NCI-H2107 treated with DMSO at 0.1 percent for 48 hours (cell line): ENCODE measurements at regions not wholly inside any gene's neighbourhood (a gene's known extent, or its start where the extent isn't known, plus 50 kb on each side); places are given as distances from the start of the nearest gene placed in this dataset.
"Not testable (repeated sequence)": the region's sequence is repeated elsewhere in the genome, so short reads cannot be mapped to it uniquely, and the experiment has no call there.

Source experiments
- DNase-seq: peaks from one replicate; lab custom pipeline; 2025; ENCODE audit not compliant: unreplicated experiment; lab: John Stamatoyannopoulos, UW

DNA sequence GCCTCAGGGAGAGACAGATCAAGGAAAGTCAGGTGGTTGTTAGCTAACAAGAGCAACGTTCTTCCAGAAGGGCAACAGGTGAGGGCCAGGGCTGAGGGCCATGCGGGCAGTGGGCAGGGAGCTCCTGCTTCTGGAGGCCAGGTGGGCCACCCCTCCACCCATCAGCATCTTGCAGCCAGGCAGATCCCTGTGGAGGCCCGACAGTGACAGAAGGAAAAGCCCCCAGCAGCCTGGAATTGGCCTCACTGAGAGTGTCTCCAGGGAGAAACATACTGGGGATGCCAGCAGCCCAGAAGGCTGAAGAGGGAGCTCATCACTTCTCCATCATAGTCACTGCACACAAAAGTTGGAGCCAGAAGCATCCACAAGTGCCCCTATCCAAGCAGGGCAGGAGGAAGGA, 300.1 kb downstream of the BCL2L11 start:
- DNase-seq: not testable (repeated sequence)

- not testable (repeated sequence) for DNase-seq
Measured at GRCh38 chr2:111421949-111422348, 301.2 kb downstream of the BCL2L11 start.

GRCh38 chr2:111422562-111422961, 301.8 kb downstream of the BCL2L11 start:
- not testable (repeated sequence) for DNase-seq

DNA sequence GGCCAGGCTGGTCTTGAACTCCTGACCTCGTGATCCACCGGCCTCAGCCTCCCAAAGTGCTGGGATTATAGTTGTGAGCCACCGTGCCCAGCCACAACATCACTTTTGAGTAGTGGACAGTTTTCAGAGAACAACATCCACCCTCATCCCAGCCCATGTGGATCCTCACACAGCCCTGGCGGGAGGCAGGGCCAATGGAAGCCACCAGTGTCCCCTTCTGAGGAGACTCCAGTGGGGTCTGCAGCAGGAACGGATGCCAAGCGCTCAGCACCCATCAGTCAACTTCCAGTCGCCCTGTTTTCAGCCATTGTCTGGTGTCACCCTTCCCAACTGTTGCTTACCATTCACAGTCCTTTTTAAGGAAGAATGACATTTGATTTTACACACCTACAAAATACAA, 302.5 kb downstream of the BCL2L11 start:
- not testable (repeated sequence) for DNase-seq

DNA sequence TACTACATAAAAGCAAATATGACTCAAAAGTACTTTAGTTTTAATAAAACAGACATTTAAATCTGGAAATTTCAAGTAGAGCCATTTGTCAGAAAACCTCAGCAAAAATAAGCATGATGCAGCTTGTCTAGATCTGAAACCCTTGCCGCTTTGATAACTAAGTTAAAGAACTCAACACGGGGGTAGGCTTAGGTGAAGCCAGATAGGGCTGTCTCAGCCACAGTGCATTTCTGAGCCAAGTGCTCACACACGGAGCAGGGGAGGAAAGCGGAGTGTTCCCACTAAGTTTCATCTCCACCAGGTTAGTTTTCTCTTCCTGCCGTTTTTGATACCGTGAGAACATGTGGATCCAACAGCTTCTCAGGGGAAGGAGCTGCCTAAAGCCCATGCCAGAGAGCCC, 303.5 kb downstream of the BCL2L11 start:
- DNase-seq: not testable (repeated sequence)

DNA sequence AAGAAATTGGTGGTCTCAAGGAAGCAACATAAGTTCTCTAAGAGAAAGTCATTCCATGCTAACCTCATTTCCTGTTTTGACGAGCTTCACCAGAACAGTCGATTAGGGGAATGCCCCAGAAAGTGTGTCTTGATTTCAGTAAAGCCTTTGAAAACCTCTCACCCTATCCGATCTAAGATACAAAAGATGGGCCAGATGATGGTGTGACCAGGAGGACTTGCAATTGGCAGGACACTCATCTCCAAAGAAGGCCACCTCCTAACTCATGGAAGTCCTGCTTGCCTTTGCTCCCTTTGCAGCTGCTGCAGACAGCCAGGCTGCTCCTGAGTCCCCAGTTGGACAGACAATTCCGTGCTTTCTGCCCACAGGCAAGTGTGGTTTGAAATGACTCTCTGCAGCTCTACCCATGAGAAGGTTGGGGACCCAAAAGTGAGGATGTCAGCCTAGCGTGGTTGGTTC, 304.2 kb downstream of the BCL2L11 start:
- not testable (repeated sequence) for DNase-seq

GRCh38 chr2:111425789-111426201, 305.1 kb downstream of the BCL2L11 start:
- not testable (repeated sequence) for DNase-seq

DNA sequence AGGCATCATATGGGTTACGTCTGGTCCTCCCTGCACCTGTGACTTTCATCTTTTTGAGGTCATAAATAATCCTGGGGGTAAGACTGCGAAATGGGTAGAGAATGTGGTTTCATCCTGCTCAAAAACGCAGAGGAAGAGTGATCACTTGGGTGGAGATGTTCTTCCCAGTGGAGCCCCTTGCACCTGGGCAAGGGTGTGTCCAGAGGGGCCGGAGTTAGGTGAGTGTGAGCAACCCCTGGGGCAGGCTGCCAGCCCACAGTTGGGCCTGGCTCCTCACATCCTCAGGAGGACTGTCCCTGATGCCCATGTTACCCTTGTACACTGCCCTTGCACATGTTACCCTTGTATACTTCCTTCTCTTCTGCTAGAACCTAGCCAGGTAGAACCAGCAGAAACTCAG, 306.6 kb downstream of the BCL2L11 start:
- not testable (repeated sequence) for DNase-seq

GRCh38 chr2:111428915-111429314, 308.2 kb downstream of the BCL2L11 start:
- not testable (repeated sequence) for DNase-seq

GRCh38 chr2:111429353-111429752, 308.6 kb downstream of the BCL2L11 start:
- DNase-seq: not testable (repeated sequence)

- not testable (repeated sequence) for DNase-seq
Measured at GRCh38 chr2:111430817-111431661, 310.3 kb downstream of the BCL2L11 start.

GRCh38 chr2:111432423-111432822, 311.7 kb downstream of the BCL2L11 start:
- not testable (repeated sequence) for DNase-seq

DNA sequence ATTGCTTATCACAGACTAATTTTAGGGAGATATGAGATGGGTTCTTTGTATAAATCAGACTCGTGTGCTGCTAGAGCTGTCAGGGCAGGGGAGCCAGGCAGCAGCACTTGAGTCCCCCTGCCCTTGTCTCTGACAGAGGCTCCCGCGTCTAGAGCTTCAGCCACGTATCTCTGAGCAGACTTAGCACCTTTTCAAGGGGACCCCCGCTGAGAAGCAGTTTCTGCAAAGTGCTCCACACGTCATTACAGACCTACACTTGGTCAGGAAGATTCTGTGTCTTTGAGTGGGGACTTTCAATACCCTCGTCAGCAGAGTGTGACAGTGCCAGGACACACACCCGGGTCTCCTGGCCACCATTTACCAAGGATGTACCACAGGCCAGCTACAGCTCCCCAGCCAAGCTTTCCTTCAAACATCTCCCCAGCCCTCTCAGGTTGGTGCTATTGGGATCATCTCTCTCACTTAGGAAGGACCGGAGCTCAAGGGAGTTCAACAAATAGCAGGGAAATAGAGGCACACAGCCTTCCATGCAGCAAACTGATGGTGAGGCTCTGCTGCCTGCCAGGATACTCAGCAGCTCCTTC, 312.3 kb downstream of the BCL2L11 start:
- DNase-seq: not testable (repeated sequence)

DNA sequence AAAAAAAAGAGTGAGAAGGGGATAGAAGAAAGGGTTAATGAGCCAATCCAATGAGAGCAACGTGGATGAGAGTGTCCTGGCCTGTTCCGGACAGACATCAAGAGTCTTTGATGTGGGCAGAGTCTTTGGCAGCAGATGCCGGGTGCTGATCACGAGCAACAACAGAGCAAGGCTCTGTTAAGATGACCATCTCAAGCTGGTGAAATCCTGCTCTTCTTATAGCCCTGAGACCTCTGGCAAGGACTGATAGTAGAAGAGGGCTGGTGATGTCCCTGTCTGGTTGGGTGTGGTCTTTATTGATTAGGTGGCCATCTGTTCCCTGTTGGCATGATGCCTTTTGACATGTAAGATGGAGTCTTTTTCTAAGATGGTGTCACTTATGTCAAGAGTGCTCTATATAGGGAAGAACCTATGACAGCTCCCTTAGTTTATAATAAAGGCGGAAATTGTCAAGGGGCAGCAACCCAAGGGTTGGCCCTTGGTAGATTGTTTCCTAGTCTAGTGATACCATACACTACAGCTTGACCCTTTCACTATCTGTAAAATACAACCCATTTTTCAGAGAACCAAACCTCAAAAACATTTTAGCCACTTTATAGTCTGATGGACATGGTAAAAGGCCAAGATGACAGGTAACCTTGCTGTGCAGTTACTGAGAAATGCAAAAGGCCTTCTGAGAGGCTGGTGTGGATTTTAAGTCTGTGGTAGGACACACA, 313.3 kb downstream of the BCL2L11 start:
- DNase-seq: not testable (repeated sequence)

- not testable (repeated sequence) for DNase-seq
Measured at GRCh38 chr2:111434608-111434939, 313.9 kb downstream of the BCL2L11 start.

DNA sequence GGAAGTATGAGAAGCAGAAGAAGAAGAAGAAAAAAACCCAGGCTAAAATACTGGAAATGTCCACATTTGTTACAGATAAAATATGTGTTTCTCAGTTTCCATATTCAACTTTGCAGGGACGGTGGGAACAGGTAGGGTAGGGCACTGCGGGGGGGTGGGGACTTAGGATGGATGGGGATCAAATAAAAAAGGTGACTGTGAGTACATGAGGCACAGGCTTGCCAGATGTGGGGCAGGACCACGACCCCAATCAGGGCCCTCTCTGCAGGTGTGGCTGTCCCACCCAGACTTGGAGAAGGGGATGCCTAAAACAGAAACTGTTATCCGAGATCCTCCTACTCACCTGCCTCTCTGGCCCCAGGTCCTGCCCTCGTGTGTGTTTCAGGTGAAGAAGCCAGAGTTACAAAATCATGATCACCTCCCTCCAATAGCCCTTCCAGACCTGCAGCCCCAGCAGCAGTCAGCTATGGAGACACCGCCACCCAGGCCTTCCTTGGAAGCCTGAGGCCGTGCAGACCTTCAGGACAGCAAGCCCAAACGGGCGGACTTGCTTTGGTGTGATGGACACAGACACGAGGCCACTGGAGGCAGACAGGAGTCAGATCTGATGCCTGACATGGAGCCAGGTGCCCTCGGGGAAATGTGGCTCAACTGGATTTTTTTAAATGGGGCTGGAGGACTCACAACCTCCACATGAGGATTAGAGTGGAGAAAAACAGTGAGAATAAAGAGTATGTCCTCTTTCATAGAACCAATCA, 315.0 kb downstream of the BCL2L11 start:
- not testable (repeated sequence) for DNase-seq

GRCh38 chr2:111436411-111436810, 315.7 kb downstream of the BCL2L11 start:
- DNase-seq: not testable (repeated sequence)

GRCh38 chr2:111437288-111437990, 316.7 kb downstream of the BCL2L11 start:
- DNase-seq: not testable (repeated sequence)

DNA sequence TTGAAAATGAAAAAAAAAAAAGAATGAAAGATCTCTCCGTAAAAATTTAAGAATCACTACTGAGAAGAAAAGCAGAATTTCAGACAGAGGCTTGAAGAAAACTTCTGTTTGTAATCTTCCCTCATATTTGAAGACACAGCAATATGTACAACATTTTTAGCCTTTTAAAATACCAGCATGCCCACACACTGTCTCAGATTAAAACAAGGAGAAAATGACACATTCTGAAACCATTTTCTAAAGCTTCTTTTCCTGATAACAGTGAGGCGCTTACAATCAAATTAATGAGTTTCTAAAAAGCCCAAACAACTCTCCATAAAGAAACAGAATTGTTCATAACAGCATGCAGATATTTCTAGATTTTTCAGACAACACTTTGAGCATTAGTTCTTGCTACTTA, 317.4 kb downstream of the BCL2L11 start:
- not testable (repeated sequence) for DNase-seq

DNA sequence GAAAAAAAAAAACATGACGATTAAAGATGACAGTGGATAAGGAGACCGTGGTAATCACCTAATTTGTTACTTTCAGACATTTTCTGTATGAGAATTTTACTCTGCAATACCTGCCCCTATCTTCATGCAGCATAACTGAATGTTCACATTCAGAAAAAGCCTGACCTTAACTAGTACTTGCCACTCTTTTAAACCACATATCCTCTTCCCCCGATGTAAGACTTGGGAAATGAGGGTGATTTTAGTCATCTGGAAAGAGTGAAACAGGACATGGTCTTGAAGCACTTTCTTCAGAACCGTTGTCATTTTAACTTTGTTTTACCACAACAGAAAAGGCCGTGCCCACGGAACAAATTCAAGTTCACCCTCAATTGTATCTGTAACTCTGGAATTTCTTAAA, 318.5 kb downstream of the BCL2L11 start:
- not testable (repeated sequence) for DNase-seq
